ENCODE measurements at regions not wholly inside any gene's neighbourhood (a gene's known extent, or its start where the extent isn't known, plus 50 kb on each side); places are given as distances from the start of the nearest gene placed in this dataset.

- no peaks in the 10 kb centered on the region for H3K27me3 Mint-ChIP-seq (ENCODE audit: low read depth)
- no peaks in the 10 kb centered on the region for H3K4me1 Mint-ChIP-seq
- no peak overlapping the region for H3K27ac Mint-ChIP-seq
- H3K4me3 Mint-ChIP-seq: no peak overlapping the region
- no peak for TF ChIP-seq CTCF (IDR thresholded peaks at IDR 0.05; ENCODE audit: unreplicated experiment in 3 of 3)
- peaks cover 34% of the 10 kb centered on the region for H3K9me3 Mint-ChIP-seq
- no peaks in the 10 kb centered on the region for H3K36me3 Mint-ChIP-seq (ENCODE audit: low read depth)
Measured at GRCh38 chr6:66930559-66931290, 1223.7 kb upstream of the EYS start.

GRCh38 chr6:66926060-66926459, 1219.0 kb upstream of the EYS start:
- H3K36me3 Mint-ChIP-seq (ENCODE audit: low read depth): no peaks in the 10 kb centered on the region
- H3K4me1 Mint-ChIP-seq: no peaks in the 10 kb centered on the region
- H3K27ac Mint-ChIP-seq: no peak overlapping the region
- TF ChIP-seq CTCF (IDR thresholded peaks at IDR 0.05; ENCODE audit: unreplicated experiment in 3 of 3): no peak
- H3K27me3 Mint-ChIP-seq (ENCODE audit: low read depth): no peaks in the 10 kb centered on the region
- H3K9me3 Mint-ChIP-seq: peaks cover 57% of the 10 kb centered on the region
- H3K4me3 Mint-ChIP-seq: no peak overlapping the region

GRCh38 chr6:66913657-66914056, 1206.6 kb upstream of the EYS start:
- Mint-ChIP-seq H3K9me3 (no peaks in the 10 kb centered on the region), H3K27ac (no peak overlapping the region), H3K4me1 (no peaks in the 10 kb centered on the region), H3K4me3 (no peak overlapping the region), H3K36me3 (ENCODE audit: low read depth) (no peaks in the 10 kb centered on the region), H3K27me3 (ENCODE audit: low read depth) (no peaks in the 10 kb centered on the region)
- no peak for TF ChIP-seq CTCF (IDR thresholded peaks at IDR 0.05; ENCODE audit: unreplicated experiment in 3 of 3)

GRCh38 chr6:66902457-66902856, 1195.4 kb upstream of the EYS start:
- H3K4me3 Mint-ChIP-seq: no peak overlapping the region
- H3K36me3 Mint-ChIP-seq (ENCODE audit: low read depth): no peaks in the 10 kb centered on the region
- no peaks in the 10 kb centered on the region for H3K4me1 Mint-ChIP-seq
- no peaks in the 10 kb centered on the region for H3K27me3 Mint-ChIP-seq (ENCODE audit: low read depth)
- TF ChIP-seq CTCF (IDR thresholded peaks at IDR 0.05; ENCODE audit: unreplicated experiment in 3 of 3): no peak
- peaks cover 10% of the 10 kb centered on the region for H3K9me3 Mint-ChIP-seq
- no peak overlapping the region for H3K27ac Mint-ChIP-seq

GRCh38 chr6:66900133-66901083, 1193.4 kb upstream of the EYS start:
- Mint-ChIP-seq H3K4me1 (no peaks in the 10 kb centered on the region), H3K36me3 (ENCODE audit: low read depth) (no peaks in the 10 kb centered on the region), H3K27me3 (ENCODE audit: low read depth) (no peaks in the 10 kb centered on the region), H3K9me3 (peaks cover 22% of the 10 kb centered on the region), H3K4me3 (no peak overlapping the region), H3K27ac (no peak overlapping the region)
- TF ChIP-seq CTCF (IDR thresholded peaks at IDR 0.05; ENCODE audit: unreplicated experiment in 3 of 3): no peak

Data from nephron (organoid).